Thyroid gland (tissue), 4 donors: ENCODE measurements at regions not wholly inside any gene's neighbourhood (a gene's known extent, or its start where the extent isn't known, plus 50 kb on each side); places are given as distances from the start of the nearest gene placed in this dataset.

Source experiments
- CTCF ChIP-seq, 6 experiments: fragments of 200-600 bp in 3 of 6; fragments of 450-650 bp in 3 of 6; sonication (generic) in 3 of 6; IDR thresholded peaks; one replicate each; pipeline ENCODE4 v1.5.1; 2016 to 2019; ENCODE audit warnings: antibody characterized with exemption in 6 of 6, mild to moderate bottlenecking in 2 of 6, inconsistent platforms in 1 of 6, moderate library complexity in 1 of 6
- POLR2A ChIP-seq, 2 donors: fragments of 450-650 bp; IDR thresholded peaks; one replicate each; pipeline ENCODE4 v1.6.1; 2017; ENCODE audit warnings: antibody characterized with exemption in 2 of 2, mild to moderate bottlenecking in 2 of 2, moderate library complexity in 1 of 2

DNA sequence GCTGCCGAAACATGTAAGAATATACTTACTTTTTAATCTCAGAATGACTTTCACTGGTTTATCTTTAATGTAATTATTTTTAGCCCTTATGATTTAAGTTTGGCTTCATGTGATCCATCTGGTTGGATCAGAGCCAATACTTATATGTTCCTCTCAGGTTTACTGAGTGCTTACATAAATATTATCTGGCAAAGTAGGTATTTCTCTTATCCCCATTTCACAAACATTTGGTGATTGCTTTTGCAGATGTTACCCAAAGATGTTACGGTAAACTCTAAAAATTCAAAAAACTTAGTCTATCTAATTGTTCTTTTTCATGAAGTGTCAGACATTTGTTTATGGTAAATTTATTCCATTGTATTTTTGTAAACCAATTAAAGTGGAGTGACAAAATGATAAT, 115.0 kb upstream of the TLL1 start:
- TF ChIP-seq CTCF (IDR thresholded peaks at IDR 0.05) (no peak), POLR2A (IDR thresholded peaks at IDR 0.05) (no peak)
